ENCODE measurements at regions not wholly inside any gene's neighbourhood (a gene's known extent, or its start where the extent isn't known, plus 50 kb on each side); places are given as distances from the start of the nearest gene placed in this dataset.

- no peak for DNase-seq (ENCODE audit: low spot score)
Observed at GRCh38 chr12:116381744-116382685, 104.5 kb upstream of the MED13L start.

DNA sequence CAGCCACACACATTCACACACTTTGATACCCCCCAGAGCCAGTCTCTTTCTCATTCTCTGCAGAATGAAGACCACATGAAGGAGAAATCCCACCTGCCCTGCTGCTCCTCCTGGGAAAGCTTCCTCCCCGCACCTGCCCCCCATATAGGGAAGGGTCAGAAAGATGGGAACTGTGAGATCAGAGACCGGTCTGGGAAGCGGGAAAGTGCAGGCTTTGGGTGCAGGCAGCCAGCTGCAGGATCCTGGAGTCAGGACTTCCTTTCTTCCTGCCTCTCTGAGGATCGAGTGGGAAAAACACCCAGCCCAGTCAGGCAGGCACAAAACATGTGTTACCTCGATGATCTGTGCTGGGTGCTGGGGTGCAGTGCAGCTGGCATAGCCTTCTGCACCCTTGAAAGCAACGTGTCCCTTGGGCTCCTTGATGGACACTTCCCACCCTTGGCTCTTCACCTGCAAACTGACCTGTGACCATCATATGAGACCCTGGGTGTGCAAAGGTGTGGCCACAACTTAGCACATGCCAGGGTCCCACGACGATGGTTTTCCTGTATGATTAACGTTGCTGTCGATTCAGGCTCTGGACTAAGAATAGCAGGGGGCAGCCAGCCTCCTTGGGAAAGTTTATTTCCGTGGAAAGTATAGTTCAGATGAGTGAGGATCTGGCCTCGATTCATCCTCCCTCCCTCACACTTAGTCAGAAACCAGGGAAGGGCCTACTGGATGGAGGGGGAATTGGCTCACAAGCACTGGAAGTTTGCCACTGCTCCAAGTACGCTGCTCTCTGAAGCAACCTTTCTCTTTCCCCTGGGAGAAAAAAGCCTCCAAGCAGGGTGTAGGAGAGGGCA lies 105.4 kb upstream of the MED13L start:
- DNase-seq (ENCODE audit: low spot score), result peak; percentile 72

DNA sequence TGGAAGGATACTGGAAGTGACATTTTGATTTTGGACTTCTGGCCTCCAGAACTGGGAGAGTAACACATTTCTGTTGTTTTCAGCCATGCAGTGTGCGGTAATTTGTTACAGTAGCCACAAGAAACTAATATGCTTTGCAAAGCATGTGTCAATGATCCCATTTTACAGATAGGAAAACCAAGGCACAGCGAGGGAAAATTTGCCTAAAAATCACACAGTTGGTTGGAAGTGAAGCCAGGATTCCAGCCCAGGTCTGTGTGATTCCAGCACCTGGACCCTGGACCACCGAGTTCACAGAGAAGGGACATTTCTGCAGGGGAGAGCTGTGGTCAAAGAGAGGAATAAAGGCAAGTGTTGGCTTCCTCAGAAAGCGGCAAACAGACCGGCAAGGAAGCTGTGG lies 106.7 kb upstream of the MED13L start:
- no peak for DNase-seq (ENCODE audit: low spot score)

DNA sequence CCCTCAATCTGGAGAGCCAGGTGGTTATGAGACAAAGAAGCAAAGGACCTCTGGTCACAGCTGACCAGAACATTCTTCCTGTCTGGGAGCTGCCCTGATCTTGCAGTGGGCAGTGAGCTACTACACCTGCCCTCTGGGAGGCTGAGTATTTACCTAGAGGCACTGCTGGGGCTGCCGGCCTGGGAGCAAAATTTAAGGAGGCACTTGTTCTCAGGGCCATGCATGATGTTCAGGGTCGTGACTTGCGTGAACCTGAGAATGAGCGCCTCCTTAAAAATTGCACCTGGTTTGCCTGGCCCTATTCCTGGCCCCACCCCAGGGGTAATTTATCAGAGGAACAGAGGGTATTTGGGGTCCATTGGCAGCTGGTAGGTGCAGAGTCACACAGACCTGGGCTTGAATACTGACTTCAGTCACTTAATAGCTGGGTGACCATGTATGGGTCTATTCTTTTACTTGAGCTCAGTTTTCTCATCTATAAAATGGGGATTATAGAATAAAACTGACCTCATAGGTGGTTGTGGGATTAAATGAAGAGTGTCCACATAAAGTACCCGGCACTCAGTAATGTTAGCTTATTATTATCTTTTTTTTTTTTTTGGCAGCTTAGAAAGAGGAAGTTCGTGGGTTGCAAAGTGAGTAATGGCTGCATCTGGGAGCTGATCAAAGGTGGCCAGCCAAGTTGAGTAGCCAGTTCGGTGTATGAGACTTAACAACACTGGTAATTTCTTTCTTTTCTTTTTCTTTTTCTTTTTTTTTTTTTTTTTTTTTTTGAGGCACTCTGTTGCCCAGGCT lies 107.4 kb upstream of the MED13L start:
- DNase-seq (ENCODE audit: low spot score), result no peak

DNA sequence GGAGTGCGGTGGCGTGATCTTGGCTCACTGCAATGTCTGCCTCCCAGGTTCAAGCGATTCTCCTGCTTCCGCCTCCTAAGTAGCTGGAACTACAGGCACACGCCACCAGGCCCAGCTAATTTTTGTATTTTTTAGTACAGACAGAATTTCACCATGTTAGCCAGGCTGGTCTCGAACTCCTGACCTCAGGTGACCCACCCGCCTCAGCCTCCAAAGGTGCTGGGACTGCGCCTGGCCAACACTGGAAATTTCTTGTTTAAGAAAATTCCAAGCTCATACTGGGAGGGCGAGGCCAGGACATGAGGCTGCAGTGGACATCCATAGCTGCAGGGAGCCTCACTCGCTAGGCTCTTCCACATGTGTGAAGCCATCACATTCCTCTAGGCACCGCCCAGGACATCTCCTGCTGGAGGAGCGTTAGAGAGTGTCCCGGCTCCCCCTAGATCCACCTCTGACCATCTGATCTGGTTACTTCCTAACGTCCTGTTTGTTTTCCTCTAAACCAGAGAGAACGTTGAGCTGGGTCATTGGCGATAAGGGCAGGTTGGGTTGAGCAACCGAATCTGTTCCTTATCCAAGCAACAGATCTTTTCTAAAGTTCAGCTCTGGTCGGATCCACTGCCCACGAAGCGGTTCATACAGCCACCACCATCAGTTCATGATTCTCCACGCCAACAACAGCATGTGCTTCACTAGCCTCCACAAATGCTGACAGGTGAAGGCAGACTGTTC lies 108.2 kb upstream of the MED13L start:
- DNase-seq (ENCODE audit: low spot score), result no peak

GRCh38 chr12:116389326-116389725 lies 111.8 kb upstream of the MED13L start:
- no peak for DNase-seq (ENCODE audit: low spot score)

- no peak for DNase-seq (ENCODE audit: low spot score)
Observed at GRCh38 chr12:116389990-116390389, 112.5 kb upstream of the MED13L start.

GRCh38 chr12:116390401-116391335 lies 113.2 kb upstream of the MED13L start:
- no peak for DNase-seq (ENCODE audit: low spot score)

- no peak for DNase-seq (ENCODE audit: low spot score)
Observed at GRCh38 chr12:116391501-116391900, 114.0 kb upstream of the MED13L start.

DNA sequence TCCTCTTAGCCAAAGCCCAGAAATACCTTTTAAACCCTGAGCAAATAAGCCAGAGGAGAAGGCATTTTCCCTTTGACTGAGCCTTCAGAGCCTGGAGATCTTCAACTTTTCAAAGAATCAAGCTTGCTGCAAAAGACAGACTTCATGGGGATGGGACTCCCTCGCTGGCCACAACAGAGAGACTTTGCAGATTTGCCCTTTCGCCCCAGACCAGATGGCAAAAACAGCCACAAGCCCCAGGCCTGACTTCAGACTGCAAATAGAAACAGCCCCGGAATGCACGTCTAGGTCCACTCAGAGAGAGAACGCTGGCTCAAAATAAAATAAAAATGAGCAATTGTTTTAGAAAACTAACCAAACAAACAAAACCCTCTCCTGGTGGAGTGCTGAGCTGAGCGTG lies 114.6 kb upstream of the MED13L start:
- no peak for DNase-seq (ENCODE audit: low spot score)

- DNase-seq (ENCODE audit: low spot score), result no peak
Observed at GRCh38 chr12:116393255-116393654, 115.8 kb upstream of the MED13L start.

GRCh38 chr12:116393859-116394650 lies 116.6 kb upstream of the MED13L start:
- DNase-seq (ENCODE audit: low spot score), result no peak

DNA sequence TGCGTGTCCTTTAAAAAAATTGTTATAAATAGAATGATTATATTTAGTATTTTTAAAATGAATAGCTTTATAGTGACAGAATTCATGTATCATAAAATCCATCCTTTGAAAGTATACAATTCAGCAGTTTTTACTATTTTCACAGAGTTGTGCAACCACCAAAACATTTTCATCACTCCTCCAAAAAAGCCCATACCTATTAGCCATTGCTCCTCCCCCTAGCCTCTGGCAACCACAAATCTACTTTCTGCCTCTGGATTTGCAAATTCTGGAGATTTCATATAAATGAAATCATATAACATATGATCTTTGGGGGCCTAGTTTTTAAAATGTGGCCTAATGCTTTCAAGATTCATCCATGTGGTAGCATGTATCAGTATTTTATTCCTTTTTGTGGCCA lies 117.9 kb upstream of the MED13L start:
- DNase-seq (ENCODE audit: low spot score), result no peak

DNA sequence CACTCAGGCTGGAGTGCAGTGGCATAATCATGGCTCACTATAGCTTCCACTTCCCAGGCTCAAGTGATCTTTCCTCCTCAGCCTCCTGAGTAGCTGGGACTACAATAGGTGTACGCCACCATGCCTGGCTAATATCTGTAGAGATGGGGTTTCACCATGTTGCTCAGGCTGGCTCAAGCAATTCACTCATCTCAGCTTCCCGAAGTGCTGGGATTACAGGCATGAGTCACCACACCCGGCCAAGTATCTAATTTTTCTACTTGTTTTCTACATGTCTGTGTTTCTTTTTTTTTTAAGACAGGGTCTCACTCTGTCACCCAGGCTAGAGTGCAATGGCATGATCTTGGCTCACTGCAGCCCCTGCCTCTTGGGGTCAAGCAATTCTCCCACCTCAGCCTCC lies 119.7 kb upstream of the MED13L start:
- DNase-seq (ENCODE audit: low spot score), result no peak

DNA sequence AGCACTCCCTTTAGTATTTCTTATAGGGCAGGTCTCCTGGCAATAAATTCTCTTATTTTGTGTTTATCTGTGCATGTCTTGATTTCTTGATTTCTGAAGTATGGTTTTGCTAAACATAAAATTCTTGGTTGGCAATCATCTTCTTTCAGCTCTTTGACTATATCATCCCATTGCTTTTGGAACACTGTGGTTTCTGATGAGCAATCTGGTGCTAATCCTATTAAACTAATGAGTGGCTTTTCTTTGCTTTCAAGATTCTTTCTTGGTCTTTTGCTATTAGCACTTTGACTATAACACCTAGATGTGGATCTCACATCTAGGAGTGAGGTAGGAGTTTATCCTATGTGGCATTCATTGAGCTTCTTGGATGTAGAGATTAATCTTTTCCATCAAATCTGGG lies 120.7 kb upstream of the MED13L start:
- no peak for DNase-seq (ENCODE audit: low spot score)

GRCh38 chr12:116399055-116399454 lies 121.6 kb upstream of the MED13L start:
- no peak for DNase-seq (ENCODE audit: low spot score)

DNA sequence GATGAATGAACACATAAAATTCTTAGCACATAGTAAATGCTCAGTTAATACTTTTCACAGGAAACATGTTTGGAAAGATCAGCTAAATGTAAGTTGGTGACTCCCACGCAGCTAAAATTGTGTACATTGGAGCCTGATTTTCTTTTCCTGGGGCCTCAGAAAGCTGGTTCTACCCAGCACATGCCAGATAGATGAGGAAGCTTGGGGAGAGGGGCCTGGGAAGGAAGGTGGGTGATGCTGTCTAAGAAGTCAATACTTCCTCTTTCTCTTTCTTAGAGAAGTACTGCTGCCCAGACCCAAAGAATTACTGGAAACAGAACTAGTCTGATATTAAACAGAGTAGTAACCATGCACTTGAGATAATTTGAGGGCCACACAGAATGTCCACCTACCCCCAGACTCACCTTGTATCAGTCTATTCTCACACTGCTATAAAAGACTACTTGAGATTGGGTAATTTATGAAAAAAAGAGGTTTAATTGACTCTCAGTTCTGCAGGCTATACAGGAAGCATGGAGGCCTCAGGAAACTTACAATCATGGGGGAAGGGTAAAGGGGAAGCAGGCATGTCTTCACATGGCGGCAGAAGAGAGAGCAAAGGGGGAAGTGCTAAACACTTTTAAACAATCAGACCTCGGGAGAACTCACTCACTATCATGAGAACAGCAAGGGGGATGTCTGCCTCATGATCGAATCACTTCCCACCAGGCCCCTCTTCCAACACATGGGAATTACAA lies 123.3 kb upstream of the MED13L start:
- no peak for DNase-seq (ENCODE audit: low spot score)

- DNase-seq (ENCODE audit: low spot score), result no peak
Observed at GRCh38 chr12:116401565-116401964, 124.1 kb upstream of the MED13L start.
